MCF 10A (cell line): ENCODE measurements at regions not wholly inside any gene's neighbourhood (a gene's known extent, or its start where the extent isn't known, plus 50 kb on each side); places are given as distances from the start of the nearest gene placed in this dataset.

Source experiments
- BruUV-seq: library from RNA; stranded (reverse); fragments of 400-500 nt; replicated peaks from 2 replicates; lab custom pipeline; 2021; lab: Mats Ljungman, UMichigan
- CTCF ChIA-PET: fragments of 300-600 bp; sonication (Branson Sonifier 250); formaldehyde crosslinking; extraction: SDS; loops from one replicate; lab custom pipeline; 2021; ENCODE audit warnings: antibody characterized with exemption, inconsistent platforms; lab: Yijun Ruan, JAX
- POLR2A ChIA-PET: fragments of 300-600, 350-650 bp; sonication (Branson Sonifier 250); formaldehyde crosslinking; extraction: SDS; loops from one replicate; lab custom pipeline; 2020; ENCODE audit warnings: antibody characterized with exemption, inconsistent platforms; lab: Yijun Ruan, JAX
- DNase-seq: peaks from one replicate; pipeline ENCODE4 v3.0.0-alpha.2; 2018; ENCODE audit not compliant: unreplicated experiment
- H3K27ac Mint-ChIP-seq: one replicate; pipeline ENCODE4 v1.8.0; 2022; ENCODE audit warnings: mild to moderate bottlenecking, low read depth, mixed read lengths; ENCODE audit not compliant: unreplicated experiment
- H3K27me3 Mint-ChIP-seq: one replicate; pipeline ENCODE4 v1.8.0; 2022; ENCODE audit warnings: mixed read lengths; ENCODE audit not compliant: insufficient read depth, unreplicated experiment
- H3K36me3 Mint-ChIP-seq: one replicate; pipeline ENCODE4 v1.8.0; 2022; ENCODE audit warnings: mild to moderate bottlenecking, moderate library complexity, mixed read lengths; ENCODE audit not compliant: insufficient read depth, unreplicated experiment
- H3K4me1 Mint-ChIP-seq: one replicate; pipeline ENCODE4 v1.8.0; 2022; ENCODE audit warnings: mixed read lengths; ENCODE audit not compliant: insufficient read depth, unreplicated experiment
- H3K4me3 Mint-ChIP-seq: one replicate; pipeline ENCODE4 v1.8.0; 2022; ENCODE audit warnings: mild to moderate bottlenecking, moderate library complexity, mixed read lengths; ENCODE audit not compliant: unreplicated experiment
- H3K9me3 Mint-ChIP-seq: one replicate; pipeline ENCODE4 v1.8.0; 2022; ENCODE audit warnings: mixed read lengths; ENCODE audit not compliant: unreplicated experiment
- intact Hi-C: fragments of 100-400 bp; cut with micrococcal nuclease; formaldehyde crosslinking; loops from 2 replicates; pipeline ENCODE4 v1.14.1; 2022
- TF ChIP-seq, protein P1 (sequence below): fragments of 200-600 bp; IDR thresholded peaks from one replicate; pipeline ENCODE4 v1.8.0; 2022; ENCODE audit warnings: antibody characterized with exemption, mild to moderate bottlenecking; ENCODE audit not compliant: unreplicated experiment

DNA sequence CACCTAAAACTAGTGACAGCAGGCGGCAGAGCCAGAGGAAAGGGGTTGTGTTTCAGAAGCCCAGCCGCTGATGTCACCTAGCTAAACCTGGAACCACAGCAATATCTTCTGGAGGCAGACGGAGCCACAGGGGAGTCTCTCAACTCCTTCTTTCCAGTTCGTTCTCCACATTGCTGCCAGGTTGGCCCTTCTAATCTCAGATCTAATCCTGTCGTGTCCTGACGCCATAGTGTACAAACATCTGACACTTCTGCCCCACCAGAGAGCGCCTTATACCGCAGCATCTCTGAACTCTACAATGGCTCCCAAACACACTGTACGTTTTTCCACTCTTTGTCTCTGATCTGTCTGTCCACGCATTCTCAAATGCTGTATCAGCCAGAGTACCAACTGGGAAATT, 240.0 kb downstream of the SMARCA2 start:
- intact Hi-C loops = no loop called here
- H3K9me3 Mint-ChIP-seq = no peaks in the 10 kb centered on the region
- POLR2A ChIA-PET = no interaction called here
- no peak for DNase-seq
- H3K27ac Mint-ChIP-seq = no peak overlapping the region
- CTCF ChIA-PET = interaction anchor here (1.1 kb wide), 1 partner anchor 25 kb away, joined by 6 read pairs; no protein-coding TSS in a partner anchor
- H3K4me3 Mint-ChIP-seq = no peak overlapping the region
- TF ChIP-seq, protein P1, sequence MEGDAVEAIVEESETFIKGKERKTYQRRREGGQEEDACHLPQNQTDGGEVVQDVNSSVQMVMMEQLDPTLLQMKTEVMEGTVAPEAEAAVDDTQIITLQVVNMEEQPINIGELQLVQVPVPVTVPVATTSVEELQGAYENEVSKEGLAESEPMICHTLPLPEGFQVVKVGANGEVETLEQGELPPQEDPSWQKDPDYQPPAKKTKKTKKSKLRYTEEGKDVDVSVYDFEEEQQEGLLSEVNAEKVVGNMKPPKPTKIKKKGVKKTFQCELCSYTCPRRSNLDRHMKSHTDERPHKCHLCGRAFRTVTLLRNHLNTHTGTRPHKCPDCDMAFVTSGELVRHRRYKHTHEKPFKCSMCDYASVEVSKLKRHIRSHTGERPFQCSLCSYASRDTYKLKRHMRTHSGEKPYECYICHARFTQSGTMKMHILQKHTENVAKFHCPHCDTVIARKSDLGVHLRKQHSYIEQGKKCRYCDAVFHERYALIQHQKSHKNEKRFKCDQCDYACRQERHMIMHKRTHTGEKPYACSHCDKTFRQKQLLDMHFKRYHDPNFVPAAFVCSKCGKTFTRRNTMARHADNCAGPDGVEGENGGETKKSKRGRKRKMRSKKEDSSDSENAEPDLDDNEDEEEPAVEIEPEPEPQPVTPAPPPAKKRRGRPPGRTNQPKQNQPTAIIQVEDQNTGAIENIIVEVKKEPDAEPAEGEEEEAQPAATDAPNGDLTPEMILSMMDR = no peak
- H3K4me1 Mint-ChIP-seq = no peaks in the 10 kb centered on the region
- BruUV-seq = no TSS peak
- H3K27me3 Mint-ChIP-seq = no peaks in the 10 kb centered on the region
- no peaks in the 10 kb centered on the region for H3K36me3 Mint-ChIP-seq

DNA sequence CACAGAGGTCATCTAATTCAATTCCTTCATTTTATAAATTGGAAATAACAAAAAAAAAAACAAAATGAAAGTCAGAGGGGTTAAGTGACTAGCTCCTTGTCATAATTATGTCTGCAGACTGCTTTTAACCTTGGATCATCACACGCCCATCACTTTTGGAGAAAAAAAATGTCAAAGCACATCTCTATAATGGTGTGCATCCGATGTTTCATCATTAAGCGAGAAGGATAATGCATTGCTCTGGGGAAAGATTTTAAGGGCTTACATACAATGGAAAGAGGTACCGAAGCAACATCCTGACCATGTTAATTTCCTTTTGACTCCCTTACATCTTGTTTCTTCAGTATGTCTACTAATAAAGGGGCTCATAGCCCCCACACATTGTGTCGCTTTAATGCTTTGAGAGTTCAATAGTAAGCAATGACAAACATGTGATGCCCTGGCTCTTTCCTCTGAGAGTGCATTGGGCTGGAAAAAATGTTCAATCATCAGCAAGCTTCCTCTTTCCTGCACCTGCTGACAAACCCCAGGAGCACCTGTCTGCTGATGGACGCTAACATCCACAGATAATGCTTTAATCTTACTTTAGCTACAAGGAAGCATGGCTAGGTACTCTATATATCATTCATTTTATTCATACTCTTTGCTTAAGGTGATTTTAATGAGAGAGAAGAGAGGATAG, 242.2 kb downstream of the SMARCA2 start:
- H3K9me3 Mint-ChIP-seq = no peaks in the 10 kb centered on the region
- TF ChIP-seq, protein P1 = no peak
- H3K27me3 Mint-ChIP-seq = no peaks in the 10 kb centered on the region
- ChIA-PET CTCF (interaction anchor here (0.6 to 1.1 kb wide), 2 partner anchors 14 to 23 kb away, joined by 3 to 6 read pairs; no protein-coding TSS in a partner anchor), POLR2A (interaction anchor here (0.7 kb wide), 1 partner anchor 486 kb away, joined by 4 read pairs; no protein-coding TSS in a partner anchor)
- H3K4me3 Mint-ChIP-seq = no peak overlapping the region
- no peak overlapping the region for H3K27ac Mint-ChIP-seq
- peaks cover 8% of the 10 kb centered on the region for H3K4me1 Mint-ChIP-seq
- intact Hi-C loops = no loop called here
- no TSS peak for BruUV-seq
- no peak for DNase-seq
- H3K36me3 Mint-ChIP-seq = no peaks in the 10 kb centered on the region

DNA sequence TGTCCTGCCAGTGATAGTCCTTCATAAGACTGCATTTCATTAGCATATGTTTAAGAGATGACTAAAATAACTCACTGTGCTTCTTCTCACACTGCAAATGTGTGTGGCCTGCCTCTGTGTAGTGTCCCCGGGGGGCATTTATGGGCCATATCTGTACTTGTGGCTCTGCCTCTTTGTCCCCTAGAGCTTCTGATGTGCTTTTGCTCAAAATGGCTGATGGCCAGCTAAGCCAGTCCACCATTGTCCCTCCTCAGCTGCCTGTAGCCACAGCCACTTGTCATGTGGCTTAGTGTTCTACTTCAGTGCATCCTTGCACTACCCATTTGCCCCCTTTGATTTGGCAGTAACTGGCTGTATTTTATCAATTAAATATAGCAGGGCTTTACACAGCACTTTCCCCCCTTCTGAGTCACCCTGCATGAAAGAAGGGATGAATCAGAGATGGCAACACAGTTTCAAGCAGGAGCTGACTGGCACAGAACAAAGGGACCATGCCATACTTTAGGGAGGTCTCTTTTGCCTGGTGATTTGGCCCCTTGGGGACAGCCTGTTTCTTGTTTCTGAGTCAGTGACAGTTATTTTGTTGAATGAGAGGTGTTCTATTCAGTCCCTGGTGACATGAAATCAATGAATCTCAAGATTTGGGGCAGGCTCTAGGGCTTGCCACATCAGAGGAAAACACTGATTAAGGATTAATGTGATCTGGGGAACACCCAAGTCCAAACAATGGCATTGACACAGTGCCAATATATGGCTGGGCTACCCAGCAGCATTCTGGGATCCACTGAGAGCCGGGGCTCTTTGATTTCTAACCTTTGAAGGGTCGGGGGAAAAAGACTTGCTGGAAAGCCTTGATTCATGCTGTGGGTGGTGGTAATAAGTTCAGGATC, 245.5 kb downstream of the SMARCA2 start:
- DNase-seq = peak; percentile 65
- Mint-ChIP-seq H3K27me3 (no peaks in the 10 kb centered on the region), H3K4me1 (peaks cover 8% of the 10 kb centered on the region), H3K36me3 (no peaks in the 10 kb centered on the region), H3K27ac (no peak overlapping the region), H3K4me3 (no peak overlapping the region), H3K9me3 (no peaks in the 10 kb centered on the region)
- intact Hi-C loops = no loop called here
- POLR2A ChIA-PET = no interaction called here
- TF ChIP-seq, protein P1 = no peak
- BruUV-seq = no TSS peak
- CTCF ChIA-PET = no interaction called here

DNA sequence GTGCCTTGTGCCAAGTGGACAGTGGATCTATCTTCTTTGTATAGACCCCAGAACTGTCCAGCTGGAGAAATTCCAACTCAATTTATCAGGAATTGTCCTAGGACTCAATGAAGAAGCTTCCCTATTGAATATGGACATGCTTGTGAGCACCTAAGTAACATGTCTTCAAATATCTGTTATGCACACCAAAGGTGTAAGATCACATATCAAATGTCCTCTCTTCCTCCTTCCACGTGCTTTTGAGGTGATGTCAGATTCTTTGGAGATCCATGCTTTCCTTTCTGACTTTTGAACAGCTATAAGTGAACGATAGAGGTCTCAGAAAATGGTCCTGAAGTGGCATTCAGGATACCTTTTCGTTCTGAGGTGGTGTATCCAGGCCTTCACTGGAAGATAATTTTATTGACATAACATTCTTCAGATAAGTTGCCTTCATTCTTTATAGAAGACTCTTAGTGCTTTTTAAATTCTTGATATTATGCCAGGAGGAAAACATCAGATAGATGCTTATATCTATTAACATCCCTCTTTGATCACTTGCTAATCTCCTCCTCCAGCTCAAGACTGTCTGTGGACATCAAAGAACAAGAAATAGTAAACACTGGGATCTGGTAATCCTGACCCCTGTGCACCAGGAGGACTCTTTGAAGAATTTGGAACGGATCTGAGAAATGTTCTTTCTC, 246.4 kb downstream of the SMARCA2 start:
- ChIA-PET POLR2A (no interaction called here), CTCF (no interaction called here)
- Mint-ChIP-seq H3K4me1 (peaks cover 8% of the 10 kb centered on the region), H3K27ac (no peak overlapping the region), H3K27me3 (peaks cover 8% of the 10 kb centered on the region), H3K9me3 (no peaks in the 10 kb centered on the region), H3K36me3 (no peaks in the 10 kb centered on the region), H3K4me3 (no peak overlapping the region)
- no peak for DNase-seq
- intact Hi-C loops = no loop called here
- BruUV-seq = no TSS peak
- TF ChIP-seq, protein P1 = no peak
